ENCODE measurements at regions not wholly inside any gene's neighbourhood (a gene's known extent, or its start where the extent isn't known, plus 50 kb on each side); places are given as distances from the start of the nearest gene placed in this dataset.
"Not testable (repeated sequence)": the region's sequence is repeated elsewhere in the genome, so short reads cannot be mapped to it uniquely, and the experiment has no call there.

- no peak for DNase-seq (ENCODE audit: low read depth in 2 of 2)
Observed at GRCh38 chr2:236825989-236826510, 256.4 kb downstream of the ACKR3 start.

- DNase-seq (ENCODE audit: low read depth in 2 of 2), result no peak
Observed at GRCh38 chr2:236826606-236827156, 257.1 kb downstream of the ACKR3 start.

- DNase-seq (ENCODE audit: low read depth in 2 of 2), result no peak
Observed at GRCh38 chr2:236827997-236828396, 257.7 kb upstream of the COPS8 start.

GRCh38 chr2:236828820-236829219 lies 256.9 kb upstream of the COPS8 start:
- no peak for DNase-seq (ENCODE audit: low read depth in 2 of 2)

- DNase-seq (ENCODE audit: low read depth in 2 of 2), result no peak
Observed at GRCh38 chr2:236830926-236831325, 254.8 kb upstream of the COPS8 start.

- DNase-seq (ENCODE audit: low read depth in 2 of 2), result no peak
Observed at GRCh38 chr2:236831698-236832097, 254.0 kb upstream of the COPS8 start.

- DNase-seq (ENCODE audit: low read depth in 2 of 2), result no peak
Observed at GRCh38 chr2:236833501-236834073, 252.1 kb upstream of the COPS8 start.

GRCh38 chr2:236834284-236834683 lies 251.4 kb upstream of the COPS8 start:
- no peak for DNase-seq (ENCODE audit: low read depth in 2 of 2)

GRCh38 chr2:236835307-236836024 lies 250.2 kb upstream of the COPS8 start:
- no peak for DNase-seq (ENCODE audit: low read depth in 2 of 2)

GRCh38 chr2:236836028-236836427 lies 249.7 kb upstream of the COPS8 start:
- not testable (repeated sequence) for DNase-seq (ENCODE audit: low read depth in 2 of 2)

GRCh38 chr2:236840215-236840614 lies 245.5 kb upstream of the COPS8 start:
- DNase-seq (ENCODE audit: low read depth in 2 of 2), result no peak

GRCh38 chr2:236840857-236841256 lies 244.8 kb upstream of the COPS8 start:
- DNase-seq (ENCODE audit: low read depth in 2 of 2), result no peak

GRCh38 chr2:236841389-236841788 lies 244.3 kb upstream of the COPS8 start:
- no peak for DNase-seq (ENCODE audit: low read depth in 2 of 2)

GRCh38 chr2:236843161-236843968 lies 242.3 kb upstream of the COPS8 start:
- DNase-seq (ENCODE audit: low read depth in 2 of 2), result no peak

- DNase-seq (ENCODE audit: low read depth in 2 of 2), result no peak
Observed at GRCh38 chr2:236844711-236845110, 241.0 kb upstream of the COPS8 start.

GRCh38 chr2:236847023-236847422 lies 238.7 kb upstream of the COPS8 start:
- no peak for DNase-seq (ENCODE audit: low read depth in 2 of 2)

GRCh38 chr2:236847538-236848263 lies 238.0 kb upstream of the COPS8 start:
- DNase-seq (ENCODE audit: low read depth in 2 of 2), result no peak

GRCh38 chr2:236848501-236848900 lies 237.2 kb upstream of the COPS8 start:
- DNase-seq (ENCODE audit: low read depth in 2 of 2), result no peak

- DNase-seq (ENCODE audit: low read depth in 2 of 2), result no peak
Observed at GRCh38 chr2:236849508-236849907, 236.2 kb upstream of the COPS8 start.

- no peak for DNase-seq (ENCODE audit: low read depth in 2 of 2)
Observed at GRCh38 chr2:236849940-236850339, 235.7 kb upstream of the COPS8 start.

- DNase-seq (ENCODE audit: low read depth in 2 of 2), result no peak
Observed at GRCh38 chr2:236851187-236851586, 234.5 kb upstream of the COPS8 start.

Measured in stimulated activated CD8-positive, alpha-beta memory T cell treated with anti-CD3 and anti-CD28 coated beads, Interleukin-15, amount 100 ng/mL, for 48 hours (primary cell).